DOHH2 (cell line): ENCODE measurements at regions not wholly inside any gene's neighbourhood (a gene's known extent, or its start where the extent isn't known, plus 50 kb on each side); places are given as distances from the start of the nearest gene placed in this dataset.

Source experiments
- H3F3A ChIP-seq: fragments of 200-600 bp; sonication (generic), shearing (Covaris generic); 2 replicates; pipeline ENCODE4 v1.6.0; 2016; ENCODE audit warnings: antibody characterized with exemption, mild to moderate bottlenecking; ENCODE audit not compliant: control insufficient read depth, insufficient read depth
- H3K27ac ChIP-seq: fragments of 200-600 bp; sonication (generic); 2 replicates; pipeline ENCODE4 v1.5.1; 2014; ENCODE audit warnings: low read depth, mild to moderate bottlenecking, low read length, moderate library complexity
- H3K27me3 ChIP-seq: fragments of 200-600 bp; sonication (generic); 2 replicates; pipeline ENCODE4 v1.6.1; 2014; ENCODE audit warnings: mild to moderate bottlenecking, low read length, mixed read lengths; ENCODE audit not compliant: control insufficient read depth
- H3K36me3 ChIP-seq: fragments of 200-600 bp; sonication (generic); 2 replicates; pipeline ENCODE4 v1.6.1; 2014; ENCODE audit warnings: mild to moderate bottlenecking, low read length, moderate library complexity, mixed read lengths; ENCODE audit not compliant: control insufficient read depth
- H3K4me1 ChIP-seq: fragments of 200-600 bp; sonication (generic); 2 replicates; pipeline ENCODE4 v1.6.1; 2014; ENCODE audit warnings: mild to moderate bottlenecking, low read length, mixed read lengths; ENCODE audit not compliant: control insufficient read depth
- H3K4me2 ChIP-seq: fragments of 200-600 bp; sonication (generic); 2 replicates; pipeline ENCODE4 v1.6.0; 2014; ENCODE audit warnings: mild to moderate bottlenecking, low read length, moderate library complexity
- H3K4me3 ChIP-seq: fragments of 200-600 bp; sonication (generic); 2 replicates; pipeline ENCODE4 v1.5.1; 2014; ENCODE audit warnings: mild to moderate bottlenecking, low read length, mixed read lengths
- H3K79me2 ChIP-seq: fragments of 200-600 bp; sonication (generic); 2 replicates; pipeline ENCODE4 v1.6.1; 2014; ENCODE audit warnings: mild to moderate bottlenecking, low read length, mixed read lengths; ENCODE audit not compliant: control insufficient read depth
- H3K9me2 ChIP-seq: fragments of 200-600 bp; sonication (generic); replicated peaks from 2 replicates; pipeline ENCODE4 v1.6.1; 2014; ENCODE audit warnings: mild to moderate bottlenecking, low read length, mixed read lengths; ENCODE audit not compliant: control insufficient read depth
- H3K9me3 ChIP-seq: fragments of 200-600 bp; sonication (generic); 2 replicates; pipeline ENCODE4 v1.6.1; 2014; ENCODE audit warnings: antibody characterized with exemption, low read length, mixed read lengths; ENCODE audit not compliant: control insufficient read depth, insufficient read depth
- H4K20me1 ChIP-seq: fragments of 200-600 bp; sonication (generic); 2 replicates; pipeline ENCODE4 v1.6.0; 2014; ENCODE audit warnings: low read depth, mild to moderate bottlenecking, antibody characterized with exemption, low read length, moderate library complexity; ENCODE audit not compliant: control insufficient read depth, insufficient read depth
- EZH2phosphoT487 ChIP-seq: fragments of 200-600 bp; sonication (generic); IDR thresholded peaks from 2 replicates; pipeline ENCODE4 v1.6.1; 2017; ENCODE audit warnings: borderline replicate concordance, mild to moderate bottlenecking, antibody characterized with exemption, low read length, moderate library complexity, mixed read lengths
- TF ChIP-seq, protein P1 (sequence below): fragments of 200-600 bp; sonication (generic); IDR thresholded peaks from one replicate; pipeline ENCODE4 v1.5.1; 2014; ENCODE audit warnings: antibody characterized with exemption, mild to moderate bottlenecking, low read depth, low read length; ENCODE audit not compliant: poor library complexity, severe bottlenecking

DNA sequence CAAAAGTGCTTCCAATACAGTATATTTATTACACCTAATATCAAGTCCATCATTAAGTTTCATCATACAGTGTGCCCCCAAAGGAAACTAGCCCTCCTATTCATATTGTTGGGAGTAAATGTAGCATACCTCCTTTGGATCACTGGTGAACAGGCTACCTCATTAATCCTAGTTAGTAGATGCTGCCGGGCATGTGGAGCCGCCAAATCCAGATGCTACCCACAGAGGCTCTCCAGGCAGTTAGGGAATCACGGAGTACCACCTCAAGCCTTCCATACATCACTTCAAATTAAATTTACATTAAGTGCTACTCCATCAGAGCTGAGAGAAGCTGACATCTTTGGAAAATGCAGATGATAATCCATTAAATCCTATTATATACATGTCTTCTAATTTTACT is 121.7 kb upstream of the FOXD3 start:
- Histone ChIP-seq H3K4me2 (no peak overlapping the region), H3K27ac (no peak overlapping the region), H3K27me3 (peaks cover 18% of the 10 kb centered on the region), H3F3A (no peaks in the 10 kb centered on the region), H4K20me1 (no peaks in the 10 kb centered on the region), H3K4me1 (no peaks in the 10 kb centered on the region), H3K9me3 (no peaks in the 10 kb centered on the region), H3K79me2 (no peaks in the 10 kb centered on the region), H3K36me3 (no peaks in the 10 kb centered on the region), H3K4me3 (no peak overlapping the region), H3K9me2 (no peaks in the 10 kb centered on the region)
- TF ChIP-seq EZH2phosphoT487, result no peak
- TF ChIP-seq, protein P1, sequence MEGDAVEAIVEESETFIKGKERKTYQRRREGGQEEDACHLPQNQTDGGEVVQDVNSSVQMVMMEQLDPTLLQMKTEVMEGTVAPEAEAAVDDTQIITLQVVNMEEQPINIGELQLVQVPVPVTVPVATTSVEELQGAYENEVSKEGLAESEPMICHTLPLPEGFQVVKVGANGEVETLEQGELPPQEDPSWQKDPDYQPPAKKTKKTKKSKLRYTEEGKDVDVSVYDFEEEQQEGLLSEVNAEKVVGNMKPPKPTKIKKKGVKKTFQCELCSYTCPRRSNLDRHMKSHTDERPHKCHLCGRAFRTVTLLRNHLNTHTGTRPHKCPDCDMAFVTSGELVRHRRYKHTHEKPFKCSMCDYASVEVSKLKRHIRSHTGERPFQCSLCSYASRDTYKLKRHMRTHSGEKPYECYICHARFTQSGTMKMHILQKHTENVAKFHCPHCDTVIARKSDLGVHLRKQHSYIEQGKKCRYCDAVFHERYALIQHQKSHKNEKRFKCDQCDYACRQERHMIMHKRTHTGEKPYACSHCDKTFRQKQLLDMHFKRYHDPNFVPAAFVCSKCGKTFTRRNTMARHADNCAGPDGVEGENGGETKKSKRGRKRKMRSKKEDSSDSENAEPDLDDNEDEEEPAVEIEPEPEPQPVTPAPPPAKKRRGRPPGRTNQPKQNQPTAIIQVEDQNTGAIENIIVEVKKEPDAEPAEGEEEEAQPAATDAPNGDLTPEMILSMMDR, result no peak

DNA sequence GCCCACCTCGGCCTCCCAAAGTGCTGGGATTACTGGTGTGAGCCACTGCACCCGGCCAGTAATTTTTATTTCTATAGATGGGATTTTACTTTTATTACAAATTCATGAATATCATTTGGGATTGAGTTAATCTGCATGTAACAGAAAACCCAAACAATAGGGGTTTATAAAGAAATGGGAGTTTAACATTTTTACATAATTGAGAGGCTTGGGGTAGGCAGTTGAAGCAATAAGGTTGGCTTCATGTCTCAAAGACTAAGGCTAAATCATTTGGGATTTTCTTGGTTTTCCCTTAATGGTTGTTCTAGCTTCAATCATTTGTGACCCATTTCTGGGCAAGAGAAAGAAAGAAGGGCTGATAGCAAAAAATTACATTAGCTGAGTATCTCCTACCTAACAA is 118.7 kb upstream of the FOXD3 start:
- Histone ChIP-seq H3K4me2 (no peak overlapping the region), H3K79me2 (no peaks in the 10 kb centered on the region), H3K9me3 (no peaks in the 10 kb centered on the region), H3F3A (no peaks in the 10 kb centered on the region), H4K20me1 (no peaks in the 10 kb centered on the region), H3K4me3 (no peak overlapping the region), H3K27ac (no peak overlapping the region), H3K4me1 (no peaks in the 10 kb centered on the region), H3K9me2 (no peaks in the 10 kb centered on the region), H3K36me3 (no peaks in the 10 kb centered on the region), H3K27me3 (peaks cover 8% of the 10 kb centered on the region; the same call in 1 of the 2 replicates)
- TF ChIP-seq, protein P1, result no peak
- TF ChIP-seq EZH2phosphoT487, result no peak

DNA sequence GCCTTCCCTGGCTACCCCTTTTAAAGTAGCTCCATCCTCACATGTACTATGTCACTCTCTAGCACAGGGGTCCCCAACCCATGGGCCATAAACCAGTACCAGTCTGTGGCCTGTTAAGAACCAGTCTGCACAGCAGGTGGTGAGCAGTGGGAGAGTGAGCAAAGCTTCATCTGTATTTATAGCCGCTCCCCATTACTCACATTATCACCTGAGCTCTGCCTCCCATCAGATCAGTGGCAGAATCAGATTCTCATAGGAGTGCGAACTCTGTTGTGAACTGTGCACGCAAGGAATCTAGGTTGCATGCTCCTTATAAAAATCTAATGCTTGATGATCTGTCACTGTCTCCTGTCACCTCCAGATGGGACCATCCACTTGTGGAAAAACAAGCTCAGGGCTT is 116.6 kb upstream of the FOXD3 start:
- H3K9me3 ChIP-seq, result no peaks in the 10 kb centered on the region
- H4K20me1 ChIP-seq, result no peaks in the 10 kb centered on the region
- H3K27ac ChIP-seq, result no peak overlapping the region
- no peaks in the 10 kb centered on the region for H3F3A ChIP-seq
- H3K9me2 ChIP-seq, result no peaks in the 10 kb centered on the region
- no peaks in the 10 kb centered on the region for H3K36me3 ChIP-seq
- H3K27me3 ChIP-seq, result peaks cover 1% of the 10 kb centered on the region; the same call in 1 of the 2 replicates
- H3K79me2 ChIP-seq, result no peaks in the 10 kb centered on the region
- H3K4me2 ChIP-seq, result no peak overlapping the region
- H3K4me1 ChIP-seq, result no peaks in the 10 kb centered on the region
- TF ChIP-seq, protein P1, result no peak
- no peak for TF ChIP-seq EZH2phosphoT487
- no peak overlapping the region for H3K4me3 ChIP-seq
